Osteoblast (primary cell): ENCODE measurements at regions not wholly inside any gene's neighbourhood (a gene's known extent, or its start where the extent isn't known, plus 50 kb on each side); places are given as distances from the start of the nearest gene placed in this dataset.

Experiments used
- DNase-seq: peaks from one replicate; pipeline ENCODE4 v3.0.0; 2011; ENCODE audit warnings: low spot score, mixed read lengths; ENCODE audit not compliant: insufficient read length; ENCODE audit errors: missing footprints
- H2AFZ ChIP-seq: 2 replicates; pipeline ENCODE4 v1.6.0; 2011; ENCODE audit warnings: mild to moderate bottlenecking, low read length
- H3K27ac ChIP-seq: 2 replicates; pipeline ENCODE4 v1.5.1; 2011; ENCODE audit warnings: mild to moderate bottlenecking, low read depth, low read length, moderate library complexity
- H3K27me3 ChIP-seq: 2 replicates; pipeline ENCODE4 v1.6.0; 2012; ENCODE audit warnings: mild to moderate bottlenecking, control low read depth, inconsistent platforms, low read length, moderate library complexity; ENCODE audit not compliant: insufficient read depth
- H3K36me3 ChIP-seq: 2 replicates; pipeline ENCODE4 v1.5.1; 2011; ENCODE audit warnings: mild to moderate bottlenecking, low read length, control low read depth, moderate library complexity; ENCODE audit not compliant: insufficient read depth
- H3K4me1 ChIP-seq: 2 replicates; pipeline ENCODE4 v1.5.1; 2011; ENCODE audit warnings: mild to moderate bottlenecking, low read length, control low read depth, moderate library complexity; ENCODE audit not compliant: insufficient read depth
- H3K4me2 ChIP-seq: 2 replicates; pipeline ENCODE4 v1.6.0; 2011; ENCODE audit warnings: mild to moderate bottlenecking, low read length; ENCODE audit not compliant: insufficient read depth
- H3K4me3 ChIP-seq: fragments of 200-600 bp; sonication (generic); 3 replicates; pipeline ENCODE4 v1.5.1; 2012; ENCODE audit warnings: mild to moderate bottlenecking, low read length, inconsistent platforms; ENCODE audit not compliant: insufficient read depth
- H3K79me2 ChIP-seq: 2 replicates; pipeline ENCODE4 v1.6.0; 2012; ENCODE audit warnings: mild to moderate bottlenecking, low read length, control low read depth, inconsistent platforms; ENCODE audit not compliant: insufficient read depth
- H3K9me3 ChIP-seq: 2 replicates; pipeline ENCODE4 v1.5.1; 2011; ENCODE audit warnings: low read depth, low read length, control low read depth
- H4K20me1 ChIP-seq: 2 replicates; pipeline ENCODE4 v1.6.0; 2012; ENCODE audit warnings: mild to moderate bottlenecking, low read length, control low read depth; ENCODE audit not compliant: insufficient read depth
- TF ChIP-seq, protein P1 (sequence below): IDR thresholded peaks from 2 replicates; pipeline ENCODE4 v1.5.1; 2011; ENCODE audit warnings: mild to moderate bottlenecking, low read depth, low read length, moderate library complexity; ENCODE audit errors: extremely low read depth

DNA sequence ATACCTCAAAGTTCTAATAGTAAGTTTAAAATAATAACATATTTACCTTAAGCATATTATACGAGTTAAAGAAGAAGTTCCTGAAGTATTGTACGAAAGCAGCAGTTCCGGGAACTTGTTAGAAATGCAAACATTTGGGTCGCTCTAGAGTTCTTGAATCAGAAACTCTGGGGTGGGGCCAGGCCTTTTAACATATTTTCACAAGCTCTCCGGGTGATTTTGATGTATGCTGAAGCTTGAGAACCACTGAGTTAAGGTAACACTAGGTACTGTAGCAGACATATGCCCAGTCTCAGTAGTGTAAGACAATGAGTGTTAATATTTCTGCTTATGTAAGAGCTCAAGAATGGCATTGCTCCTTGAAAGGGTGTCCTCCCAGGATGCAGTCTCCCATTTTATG, 461.1 kb downstream of the C3orf38 start:
- Histone ChIP-seq H3K4me3 (no peak overlapping the region), H3K4me2 (no peak overlapping the region), H3K9me3 (no peaks in the 10 kb centered on the region), H3K36me3 (no peaks in the 10 kb centered on the region), H3K4me1 (no peaks in the 10 kb centered on the region), H3K27ac (no peak overlapping the region), H4K20me1 (no peaks in the 10 kb centered on the region), H3K79me2 (no peaks in the 10 kb centered on the region), H3K27me3 (no peaks in the 10 kb centered on the region), H2AFZ (no peak overlapping the region)
- no peak for DNase-seq
- TF ChIP-seq, protein P1, sequence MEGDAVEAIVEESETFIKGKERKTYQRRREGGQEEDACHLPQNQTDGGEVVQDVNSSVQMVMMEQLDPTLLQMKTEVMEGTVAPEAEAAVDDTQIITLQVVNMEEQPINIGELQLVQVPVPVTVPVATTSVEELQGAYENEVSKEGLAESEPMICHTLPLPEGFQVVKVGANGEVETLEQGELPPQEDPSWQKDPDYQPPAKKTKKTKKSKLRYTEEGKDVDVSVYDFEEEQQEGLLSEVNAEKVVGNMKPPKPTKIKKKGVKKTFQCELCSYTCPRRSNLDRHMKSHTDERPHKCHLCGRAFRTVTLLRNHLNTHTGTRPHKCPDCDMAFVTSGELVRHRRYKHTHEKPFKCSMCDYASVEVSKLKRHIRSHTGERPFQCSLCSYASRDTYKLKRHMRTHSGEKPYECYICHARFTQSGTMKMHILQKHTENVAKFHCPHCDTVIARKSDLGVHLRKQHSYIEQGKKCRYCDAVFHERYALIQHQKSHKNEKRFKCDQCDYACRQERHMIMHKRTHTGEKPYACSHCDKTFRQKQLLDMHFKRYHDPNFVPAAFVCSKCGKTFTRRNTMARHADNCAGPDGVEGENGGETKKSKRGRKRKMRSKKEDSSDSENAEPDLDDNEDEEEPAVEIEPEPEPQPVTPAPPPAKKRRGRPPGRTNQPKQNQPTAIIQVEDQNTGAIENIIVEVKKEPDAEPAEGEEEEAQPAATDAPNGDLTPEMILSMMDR, result no peak

- Histone ChIP-seq H3K36me3 (no peaks in the 10 kb centered on the region), H3K79me2 (no peaks in the 10 kb centered on the region), H3K4me2 (no peak overlapping the region), H3K4me1 (no peaks in the 10 kb centered on the region), H3K4me3 (no peak overlapping the region), H3K27me3 (no peaks in the 10 kb centered on the region), H3K9me3 (no peaks in the 10 kb centered on the region), H3K27ac (no peak overlapping the region), H2AFZ (no peak overlapping the region), H4K20me1 (no peaks in the 10 kb centered on the region)
- DNase-seq, result no peak
- TF ChIP-seq, protein P1, result no peak
Observed at GRCh38 chr3:88611826-88612326, 462.1 kb downstream of the C3orf38 start.

GRCh38 chr3:88616413-88616812, 466.7 kb downstream of the C3orf38 start:
- Histone ChIP-seq H3K4me2 (no peak overlapping the region), H3K79me2 (no peaks in the 10 kb centered on the region), H3K9me3 (no peaks in the 10 kb centered on the region), H4K20me1 (no peaks in the 10 kb centered on the region), H3K27me3 (no peaks in the 10 kb centered on the region), H3K36me3 (no peaks in the 10 kb centered on the region), H3K27ac (no peak overlapping the region), H2AFZ (no peak overlapping the region), H3K4me3 (no peak overlapping the region), H3K4me1 (no peaks in the 10 kb centered on the region)
- no peak for DNase-seq
- TF ChIP-seq, protein P1, result no peak

DNA sequence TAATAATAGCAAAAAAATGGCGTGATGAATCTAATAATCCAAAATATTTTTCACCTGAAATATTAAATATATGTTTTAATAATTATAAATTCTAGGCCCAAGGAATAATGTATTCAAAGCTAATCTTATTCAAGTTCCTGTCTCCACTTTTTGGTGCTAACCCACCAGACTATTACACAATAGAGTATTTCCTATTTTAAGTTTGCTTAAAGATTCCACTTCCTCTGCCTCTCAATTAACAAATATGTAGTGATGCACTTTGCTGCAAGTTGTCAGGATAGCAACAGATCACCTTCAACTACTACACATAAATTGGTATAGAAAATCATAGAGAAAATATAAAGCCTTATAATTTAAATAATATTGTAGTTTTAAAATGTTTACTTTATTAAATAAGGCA, 467.5 kb downstream of the C3orf38 start:
- Histone ChIP-seq H3K27me3 (no peaks in the 10 kb centered on the region), H3K36me3 (no peaks in the 10 kb centered on the region), H3K4me3 (no peak overlapping the region), H3K79me2 (no peaks in the 10 kb centered on the region), H3K4me2 (no peak overlapping the region), H3K4me1 (no peaks in the 10 kb centered on the region), H4K20me1 (no peaks in the 10 kb centered on the region), H3K27ac (no peak overlapping the region), H2AFZ (no peak overlapping the region), H3K9me3 (no peaks in the 10 kb centered on the region)
- no peak for DNase-seq
- TF ChIP-seq, protein P1, result no peak
